Ovary (tissue), 3 donors: ENCODE measurements at regions not wholly inside any gene's neighbourhood (a gene's known extent, or its start where the extent isn't known, plus 50 kb on each side); places are given as distances from the start of the nearest gene placed in this dataset.

Experiments used
- EP300 ChIP-seq: sonication (generic); formaldehyde crosslinking; IDR thresholded peaks from one replicate; pipeline ENCODE4 v1.6.1; 2017; ENCODE audit warnings: antibody characterized with exemption
- POLR2A ChIP-seq: fragments of 450-650 bp; IDR thresholded peaks from one replicate; pipeline ENCODE4 v1.6.1; 2017; ENCODE audit warnings: antibody characterized with exemption, mild to moderate bottlenecking, moderate library complexity
- TF ChIP-seq, protein P1 (sequence below), 3 donors: fragments of 450-650 bp in 2 of 3; fragments of 200-600 bp in 1 of 3; IDR thresholded peaks; one replicate each; pipeline versions ENCODE4 v1.5.1 to v1.8.0; 2016 to 2022; ENCODE audit warnings: antibody characterized with exemption in 3 of 3, mild to moderate bottlenecking in 1 of 3
- donor health status: DM: no; HTN: no; CAD: no.

DNA sequence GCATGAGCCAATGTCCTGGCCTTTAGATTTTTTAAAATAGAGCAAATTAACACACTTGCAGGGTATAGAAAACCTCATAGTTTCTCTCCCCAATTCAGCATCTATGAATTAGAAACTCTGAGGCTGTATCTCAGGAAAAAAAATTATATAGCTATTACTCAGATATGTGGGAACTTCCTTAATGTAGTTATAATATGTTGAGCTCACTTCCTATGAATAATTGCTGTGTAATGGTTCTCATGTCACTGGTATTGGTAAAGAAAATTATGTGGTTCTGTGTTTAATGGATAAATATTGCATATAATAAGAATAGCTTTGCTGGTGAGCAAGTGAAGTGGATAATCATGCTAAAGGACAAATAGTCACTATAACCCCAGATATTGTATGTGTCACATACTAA lies 2019.8 kb downstream of the NCAM2 start:
- TF ChIP-seq POLR2A (no peak), EP300 (no peak)
- TF ChIP-seq, protein P1, sequence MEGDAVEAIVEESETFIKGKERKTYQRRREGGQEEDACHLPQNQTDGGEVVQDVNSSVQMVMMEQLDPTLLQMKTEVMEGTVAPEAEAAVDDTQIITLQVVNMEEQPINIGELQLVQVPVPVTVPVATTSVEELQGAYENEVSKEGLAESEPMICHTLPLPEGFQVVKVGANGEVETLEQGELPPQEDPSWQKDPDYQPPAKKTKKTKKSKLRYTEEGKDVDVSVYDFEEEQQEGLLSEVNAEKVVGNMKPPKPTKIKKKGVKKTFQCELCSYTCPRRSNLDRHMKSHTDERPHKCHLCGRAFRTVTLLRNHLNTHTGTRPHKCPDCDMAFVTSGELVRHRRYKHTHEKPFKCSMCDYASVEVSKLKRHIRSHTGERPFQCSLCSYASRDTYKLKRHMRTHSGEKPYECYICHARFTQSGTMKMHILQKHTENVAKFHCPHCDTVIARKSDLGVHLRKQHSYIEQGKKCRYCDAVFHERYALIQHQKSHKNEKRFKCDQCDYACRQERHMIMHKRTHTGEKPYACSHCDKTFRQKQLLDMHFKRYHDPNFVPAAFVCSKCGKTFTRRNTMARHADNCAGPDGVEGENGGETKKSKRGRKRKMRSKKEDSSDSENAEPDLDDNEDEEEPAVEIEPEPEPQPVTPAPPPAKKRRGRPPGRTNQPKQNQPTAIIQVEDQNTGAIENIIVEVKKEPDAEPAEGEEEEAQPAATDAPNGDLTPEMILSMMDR (IDR thresholded peaks at IDR 0.05), result no peak
